Tibial nerve (tissue), 3 donors: ENCODE measurements at regions not wholly inside any gene's neighbourhood (a gene's known extent, or its start where the extent isn't known, plus 50 kb on each side); places are given as distances from the start of the nearest gene placed in this dataset.

ENCODE experiments used
- CTCF ChIP-seq, 5 experiments: fragments of 200-600 bp in 3 of 5; fragments of 450-650 bp in 2 of 5; sonication (generic) in 3 of 5; IDR thresholded peaks; one replicate each; pipeline ENCODE4 v1.5.1; 2016 to 2019; ENCODE audit warnings: antibody characterized with exemption in 5 of 5, mild to moderate bottlenecking in 3 of 5, moderate library complexity in 2 of 5
- POLR2A ChIP-seq, 2 donors: fragments of 450-650 bp; IDR thresholded peaks; one replicate each; pipeline ENCODE4 v1.6.1; 2017; ENCODE audit warnings: antibody characterized with exemption in 2 of 2, mild to moderate bottlenecking in 2 of 2, moderate library complexity in 2 of 2

- no peak for TF ChIP-seq CTCF (IDR thresholded peaks at IDR 0.05)
- no peak for TF ChIP-seq POLR2A (IDR thresholded peaks at IDR 0.05)
These were observed 592.0 kb upstream of the WWC1 start for GRCh38 chr5:167699432-167699831.
